Karpas-422 (cell line): ENCODE measurements at regions not wholly inside any gene's neighbourhood (a gene's known extent, or its start where the extent isn't known, plus 50 kb on each side); places are given as distances from the start of the nearest gene placed in this dataset.

Experiments used
- DNase-seq: peaks from one replicate; pipeline ENCODE4 v3.0.0-alpha.2; 2015
- H2AFZ ChIP-seq: fragments of 200-600 bp; sonication (generic); 2 replicates; pipeline ENCODE4 v1.6.1; 2014; ENCODE audit warnings: antibody characterized with exemption, low read length, mixed read lengths
- H3K27ac ChIP-seq: fragments of 200-600 bp; sonication (generic); 2 replicates; pipeline ENCODE4 v1.5.1; 2014; ENCODE audit warnings: mild to moderate bottlenecking, low read length, moderate library complexity
- H3K27me3 ChIP-seq: fragments of 200-600 bp; sonication (generic); 2 replicates; pipeline ENCODE4 v1.6.1; 2014; ENCODE audit warnings: low read length, mixed read lengths
- H3K36me3 ChIP-seq: fragments of 200-600 bp; sonication (generic); 2 replicates; pipeline ENCODE4 v1.6.1; 2014; ENCODE audit warnings: low read length, mixed read lengths; ENCODE audit not compliant: insufficient read depth
- H3K4me1 ChIP-seq: fragments of 200-600 bp; sonication (generic); 2 replicates; pipeline ENCODE4 v1.6.1; 2014; ENCODE audit warnings: mild to moderate bottlenecking, low read length, mixed read lengths
- H3K4me2 ChIP-seq: fragments of 200-600 bp; sonication (generic); 2 replicates; pipeline ENCODE4 v1.6.1; 2014; ENCODE audit warnings: low read length, low read depth, mild to moderate bottlenecking; ENCODE audit not compliant: poor library complexity, severe bottlenecking
- H3K4me3 ChIP-seq: fragments of 200-600 bp; sonication (generic); 2 replicates; pipeline ENCODE4 v1.5.1; 2014; ENCODE audit warnings: mild to moderate bottlenecking, antibody characterized with exemption, low read length, mixed read lengths
- H3K79me2 ChIP-seq: fragments of 200-600 bp; sonication (generic); 2 replicates; pipeline ENCODE4 v1.6.1; 2014; ENCODE audit warnings: mild to moderate bottlenecking, low read length, mixed read lengths
- H3K9ac ChIP-seq: fragments of 200-600 bp; sonication (generic); 2 replicates; pipeline ENCODE4 v1.6.0; 2014; ENCODE audit warnings: low read length
- H3K9me2 ChIP-seq: fragments of 200-600 bp; sonication (generic), shearing (Covaris generic); replicated peaks from 2 replicates; pipeline ENCODE4 v1.6.0; 2014; ENCODE audit warnings: mild to moderate bottlenecking, low read length, moderate library complexity; ENCODE audit not compliant: insufficient read depth
- H3K9me3 ChIP-seq: fragments of 300-700, 200-600 bp; sonication (generic); 2 replicates; pipeline ENCODE4 v1.6.1; 2014; ENCODE audit warnings: low read length, mixed read lengths
- H4K20me1 ChIP-seq: fragments of 200-600 bp; sonication (generic); 2 replicates; pipeline ENCODE4 v1.6.1; 2014; ENCODE audit warnings: mild to moderate bottlenecking, antibody characterized with exemption, low read length, low read depth; ENCODE audit not compliant: insufficient read depth

DNA sequence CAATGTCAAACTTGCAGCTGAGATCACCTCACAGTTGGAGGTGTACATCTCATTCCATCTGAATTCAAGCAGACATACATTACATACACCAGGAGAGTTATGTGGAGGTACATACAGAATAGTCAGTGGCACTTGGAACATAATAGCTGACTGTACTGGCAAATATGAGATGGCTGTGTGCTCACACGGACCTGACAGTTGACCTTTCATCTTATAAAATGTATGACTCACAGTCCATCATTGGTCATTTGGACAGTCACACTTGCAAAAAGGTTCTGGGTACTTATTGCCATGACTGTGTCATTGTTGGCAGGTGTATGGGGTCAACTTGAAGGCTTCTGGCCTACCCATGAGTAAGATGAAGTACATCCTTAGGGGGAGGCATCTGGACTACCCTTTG, 88.6 kb upstream of the WDR1 start:
- Histone ChIP-seq H3K9ac (no peak overlapping the region), H3K36me3 (no peaks in the 10 kb centered on the region), H3K4me1 (no peaks in the 10 kb centered on the region), H2AFZ (no peak overlapping the region), H3K4me2 (no peak overlapping the region), H3K27me3 (no peaks in the 10 kb centered on the region), H4K20me1 (no peaks in the 10 kb centered on the region), H3K4me3 (no peak overlapping the region), H3K27ac (no peak overlapping the region), H3K9me3 (no peaks in the 10 kb centered on the region), H3K79me2 (no peaks in the 10 kb centered on the region), H3K9me2 (no peaks in the 10 kb centered on the region)
- no peak for DNase-seq

DNA sequence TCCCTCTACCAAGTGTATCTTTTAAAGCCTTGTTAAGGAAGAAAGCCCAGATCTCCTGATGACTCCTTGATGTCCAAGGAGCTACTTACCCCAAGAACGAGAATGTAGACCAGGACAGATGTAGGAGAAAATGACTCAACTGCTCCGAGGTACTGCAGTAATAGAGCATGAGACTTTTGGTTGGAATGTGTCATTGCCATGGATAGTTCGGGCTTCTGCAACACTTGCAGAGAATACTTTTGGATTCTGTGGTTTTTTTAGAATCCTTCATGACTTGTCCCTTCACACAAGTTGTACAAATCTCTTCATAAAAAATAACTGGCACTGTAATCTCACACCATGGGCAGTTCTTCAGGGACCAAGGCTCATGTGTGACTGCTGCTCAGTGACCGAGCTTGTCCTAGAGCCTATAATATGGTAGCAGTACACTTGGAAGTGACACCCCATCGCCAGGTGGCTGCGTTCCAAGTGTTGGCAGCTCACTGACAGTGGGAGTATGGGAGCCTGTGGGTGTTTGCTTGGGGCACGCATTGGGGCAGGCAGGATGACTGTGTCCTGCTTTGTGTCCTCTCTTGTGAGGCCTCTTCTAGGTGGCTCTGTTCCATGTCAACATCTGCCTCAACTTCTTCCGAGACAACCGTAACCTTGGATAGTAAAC, 87.9 kb upstream of the WDR1 start:
- H3K9ac ChIP-seq, result no peak overlapping the region
- no peak overlapping the region for H3K4me3 ChIP-seq
- no peaks in the 10 kb centered on the region for H3K36me3 ChIP-seq
- H3K9me2 ChIP-seq, result no peaks in the 10 kb centered on the region
- no peaks in the 10 kb centered on the region for H3K4me1 ChIP-seq
- no peak overlapping the region for H3K27ac ChIP-seq
- no peak overlapping the region for H2AFZ ChIP-seq
- DNase-seq, result no peak
- no peaks in the 10 kb centered on the region for H3K9me3 ChIP-seq
- no peak overlapping the region for H3K4me2 ChIP-seq
- no peaks in the 10 kb centered on the region for H4K20me1 ChIP-seq
- no peaks in the 10 kb centered on the region for H3K79me2 ChIP-seq
- no peaks in the 10 kb centered on the region for H3K27me3 ChIP-seq

DNA sequence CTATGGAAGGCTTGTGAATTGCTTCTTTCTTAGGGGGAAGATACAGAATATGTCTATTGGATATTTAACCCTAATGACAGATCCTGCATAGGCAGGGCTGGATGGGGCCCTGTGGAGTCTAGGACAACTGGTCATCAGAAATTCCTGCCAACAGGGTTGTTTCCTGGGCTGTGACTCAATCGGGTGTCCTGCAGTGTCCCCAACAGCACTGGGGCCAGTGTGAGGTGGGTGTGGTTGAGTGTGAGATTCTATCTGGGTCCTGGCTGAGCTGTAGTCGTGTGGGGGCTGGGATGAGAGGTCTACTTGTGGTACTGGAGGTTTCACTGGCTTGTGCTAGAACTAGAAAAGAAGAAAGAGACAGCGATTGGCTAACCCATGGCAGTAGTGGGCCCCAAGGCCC, 87.3 kb upstream of the WDR1 start:
- H3K36me3 ChIP-seq, result no peaks in the 10 kb centered on the region
- H3K9me3 ChIP-seq, result no peaks in the 10 kb centered on the region
- no peaks in the 10 kb centered on the region for H3K27me3 ChIP-seq
- no peak overlapping the region for H3K9ac ChIP-seq
- H4K20me1 ChIP-seq, result no peaks in the 10 kb centered on the region
- no peak overlapping the region for H3K27ac ChIP-seq
- no peak overlapping the region for H3K4me2 ChIP-seq
- no peaks in the 10 kb centered on the region for H3K4me1 ChIP-seq
- no peak overlapping the region for H2AFZ ChIP-seq
- DNase-seq, result no peak
- no peaks in the 10 kb centered on the region for H3K79me2 ChIP-seq
- no peaks in the 10 kb centered on the region for H3K9me2 ChIP-seq
- no peak overlapping the region for H3K4me3 ChIP-seq

DNA sequence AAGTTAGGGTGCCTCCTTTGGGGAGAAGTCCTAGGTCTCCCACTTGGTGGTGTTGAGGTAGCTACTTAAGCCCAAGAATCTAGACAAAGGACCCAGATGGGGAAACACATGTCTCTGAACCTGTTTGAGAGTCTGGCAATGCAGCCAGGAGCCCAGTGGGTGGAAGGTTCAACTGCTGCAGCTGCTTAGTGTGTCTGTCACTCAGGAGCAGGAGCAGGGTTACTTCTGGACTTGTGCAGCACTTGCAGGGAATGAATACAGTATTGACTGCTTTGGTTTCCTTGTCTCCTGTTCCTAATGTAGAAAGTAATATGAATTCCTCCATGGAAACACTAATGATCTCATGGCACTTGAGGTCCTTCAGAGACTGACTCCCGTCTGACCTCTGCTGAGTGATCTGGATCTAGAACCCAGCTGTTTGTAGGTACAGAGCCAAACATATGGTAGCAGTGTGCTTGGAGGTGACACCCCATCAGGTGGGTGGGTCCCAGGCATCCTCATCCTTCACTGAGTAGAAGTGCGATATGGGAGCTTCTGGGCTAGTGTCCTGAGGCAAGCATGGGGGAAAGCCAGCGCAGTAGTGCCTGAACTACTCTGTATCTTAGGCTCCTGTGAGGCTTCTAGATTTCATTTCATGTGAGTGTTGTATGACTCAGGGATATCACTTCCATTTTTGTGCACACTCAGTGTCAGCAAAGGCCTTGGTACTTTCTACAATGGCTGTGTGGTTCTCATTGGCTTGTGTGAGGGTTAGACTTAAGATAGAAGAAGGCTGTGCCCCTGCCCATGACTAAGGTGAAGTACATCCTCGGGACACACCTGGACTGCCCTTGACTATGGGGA, 85.0 kb upstream of the WDR1 start:
- Histone ChIP-seq H3K9ac (no peak overlapping the region), H3K79me2 (no peaks in the 10 kb centered on the region), H3K9me3 (no peaks in the 10 kb centered on the region), H3K27me3 (no peaks in the 10 kb centered on the region), H3K27ac (no peak overlapping the region), H3K4me1 (no peaks in the 10 kb centered on the region), H3K4me2 (no peak overlapping the region), H2AFZ (no peak overlapping the region), H3K9me2 (no peaks in the 10 kb centered on the region), H3K4me3 (no peak overlapping the region), H4K20me1 (no peaks in the 10 kb centered on the region), H3K36me3 (no peaks in the 10 kb centered on the region)
- DNase-seq, result no peak

DNA sequence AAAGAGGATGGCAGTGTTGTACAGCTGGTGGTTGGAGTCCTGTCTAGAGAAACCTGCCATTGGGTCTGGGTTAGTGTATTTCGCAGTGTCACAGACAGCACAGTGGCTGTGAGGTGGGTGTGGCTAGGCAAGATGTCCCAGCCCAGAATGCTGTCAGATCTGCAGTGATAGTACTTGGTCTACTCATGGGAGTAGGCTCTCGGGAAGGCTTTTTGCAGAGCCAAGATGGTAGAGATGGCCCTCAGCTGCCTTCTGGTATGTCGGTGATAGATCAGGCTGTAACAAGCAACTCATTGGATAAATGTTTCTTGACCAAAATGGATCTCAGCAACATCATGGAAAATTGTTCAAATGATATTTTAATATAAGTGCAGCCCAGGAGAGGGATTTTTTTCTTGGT, 84.3 kb upstream of the WDR1 start:
- Histone ChIP-seq H2AFZ (no peak overlapping the region), H3K27ac (no peak overlapping the region), H3K36me3 (no peaks in the 10 kb centered on the region), H3K9ac (no peak overlapping the region), H3K4me2 (no peak overlapping the region), H3K4me1 (no peaks in the 10 kb centered on the region), H3K4me3 (no peak overlapping the region), H3K79me2 (no peaks in the 10 kb centered on the region), H3K9me2 (no peaks in the 10 kb centered on the region), H4K20me1 (no peaks in the 10 kb centered on the region), H3K9me3 (no peaks in the 10 kb centered on the region), H3K27me3 (no peaks in the 10 kb centered on the region)
- DNase-seq, result no peak

DNA sequence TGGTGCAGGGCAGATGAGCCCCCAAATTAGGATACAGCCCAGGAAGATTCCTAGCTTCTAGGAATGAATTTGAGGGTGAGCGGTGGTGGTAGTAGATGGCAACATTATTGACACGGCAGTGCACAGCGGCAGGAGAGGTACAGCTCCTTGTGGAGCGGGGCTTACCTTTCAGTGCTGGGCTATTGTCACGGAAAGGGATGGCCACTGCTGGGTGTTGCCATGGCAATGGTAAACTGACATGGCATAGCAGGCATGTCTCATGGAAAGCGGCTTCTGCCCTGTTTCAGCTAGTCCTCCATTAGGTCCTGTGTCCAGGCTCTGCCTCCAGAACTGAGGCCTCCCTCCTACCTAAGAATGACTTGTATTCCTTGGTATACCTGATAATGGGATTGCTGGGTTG, 81.8 kb upstream of the WDR1 start:
- Histone ChIP-seq H3K9ac (no peak overlapping the region), H3K9me3 (no peaks in the 10 kb centered on the region), H3K27me3 (no peaks in the 10 kb centered on the region), H2AFZ (no peak overlapping the region), H3K79me2 (no peaks in the 10 kb centered on the region), H3K36me3 (no peaks in the 10 kb centered on the region), H3K9me2 (no peaks in the 10 kb centered on the region), H3K27ac (no peak overlapping the region), H3K4me2 (no peak overlapping the region), H4K20me1 (no peaks in the 10 kb centered on the region), H3K4me1 (no peaks in the 10 kb centered on the region), H3K4me3 (no peak overlapping the region)
- no peak for DNase-seq

DNA sequence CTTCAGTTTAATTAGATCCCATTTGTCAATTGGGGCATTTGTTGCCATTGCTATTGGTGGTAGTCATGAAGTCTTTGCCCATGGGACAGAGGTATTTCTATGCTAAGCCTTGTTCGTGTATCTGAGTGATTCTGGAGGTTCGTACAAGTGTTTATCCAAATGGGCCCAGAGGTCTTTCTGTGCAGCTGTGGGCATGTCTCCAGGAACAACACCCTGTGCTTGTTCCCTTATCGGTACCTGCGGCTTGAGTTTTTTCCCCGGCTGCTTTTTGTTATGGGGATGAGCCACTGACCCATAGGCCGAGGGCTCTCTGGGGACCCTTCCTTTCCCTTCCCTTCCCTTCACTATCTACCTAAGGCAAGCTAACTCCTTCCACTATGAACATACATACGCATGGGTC, 81.4 kb upstream of the WDR1 start:
- Histone ChIP-seq H2AFZ (no peak overlapping the region), H3K79me2 (no peaks in the 10 kb centered on the region), H3K9me2 (no peaks in the 10 kb centered on the region), H3K4me1 (no peaks in the 10 kb centered on the region), H3K27me3 (no peaks in the 10 kb centered on the region), H3K4me2 (no peak overlapping the region), H3K9me3 (no peaks in the 10 kb centered on the region), H3K4me3 (no peak overlapping the region), H3K36me3 (no peaks in the 10 kb centered on the region), H4K20me1 (no peaks in the 10 kb centered on the region), H3K27ac (no peak overlapping the region), H3K9ac (no peak overlapping the region)
- DNase-seq, result no peak

DNA sequence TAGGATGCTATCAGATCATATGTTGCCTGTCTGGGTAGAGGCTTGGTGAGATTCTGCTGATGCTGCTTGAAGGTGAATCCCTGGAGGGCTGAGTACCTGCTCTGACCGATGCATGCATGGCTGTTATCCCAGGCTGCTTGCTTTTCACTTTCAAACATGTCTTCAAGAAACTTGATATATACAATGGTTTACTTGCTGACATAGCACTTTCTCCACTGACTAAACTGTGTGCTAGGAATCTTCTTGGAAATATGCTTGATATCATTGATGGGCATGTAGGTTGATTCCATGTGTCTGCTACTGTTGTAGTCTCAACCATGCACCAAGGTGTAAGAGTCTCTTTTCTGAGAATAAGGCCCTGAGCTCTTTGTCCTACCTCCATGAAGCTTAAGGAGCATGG, 79.6 kb upstream of the WDR1 start:
- DNase-seq, result no peak
- Histone ChIP-seq H3K27me3 (no peaks in the 10 kb centered on the region), H3K9me2 (no peaks in the 10 kb centered on the region), H3K4me1 (no peaks in the 10 kb centered on the region), H3K79me2 (no peaks in the 10 kb centered on the region), H2AFZ (no peak overlapping the region), H3K9me3 (no peaks in the 10 kb centered on the region), H3K27ac (no peak overlapping the region), H4K20me1 (no peaks in the 10 kb centered on the region), H3K36me3 (no peaks in the 10 kb centered on the region), H3K4me2 (no peak overlapping the region), H3K4me3 (no peak overlapping the region), H3K9ac (no peak overlapping the region)
